ENCODE measurements at regions not wholly inside any gene's neighbourhood (a gene's known extent, or its start where the extent isn't known, plus 50 kb on each side); places are given as distances from the start of the nearest gene placed in this dataset.

GRCh38 chr15:62684123-62684808 lies 358.3 kb upstream of the TPM1 start:
- no peak for DNase-seq (ENCODE audit: low read depth in 2 of 2)

GRCh38 chr15:62691008-62691407 lies 351.5 kb upstream of the TPM1 start:
- no peak for DNase-seq (ENCODE audit: low read depth in 2 of 2)

GRCh38 chr15:62697636-62698035 lies 344.9 kb upstream of the TPM1 start:
- DNase-seq (ENCODE audit: low read depth in 2 of 2), result no peak

- DNase-seq (ENCODE audit: low read depth in 2 of 2), result no peak
Measured at GRCh38 chr15:62698646-62699045, 343.9 kb upstream of the TPM1 start.

- DNase-seq (ENCODE audit: low read depth in 2 of 2), result no peak
Measured at GRCh38 chr15:62706317-62706716, 336.2 kb upstream of the TPM1 start.

GRCh38 chr15:62708470-62708869 lies 334.1 kb upstream of the TPM1 start:
- DNase-seq (ENCODE audit: low read depth in 2 of 2), result no peak

GRCh38 chr15:62709261-62709660 lies 333.3 kb upstream of the TPM1 start:
- DNase-seq (ENCODE audit: low read depth in 2 of 2), result no peak

GRCh38 chr15:62711691-62712454 lies 330.7 kb upstream of the TPM1 start:
- no peak for DNase-seq (ENCODE audit: low read depth in 2 of 2)

GRCh38 chr15:62712455-62712839 lies 330.1 kb upstream of the TPM1 start:
- DNase-seq (ENCODE audit: low read depth in 2 of 2), result no peak

- no peak for DNase-seq (ENCODE audit: low read depth in 2 of 2)
Measured at GRCh38 chr15:62715946-62716345, 326.6 kb upstream of the TPM1 start.

- no peak for DNase-seq (ENCODE audit: low read depth in 2 of 2)
Measured at GRCh38 chr15:62717496-62717895, 325.1 kb upstream of the TPM1 start.

GRCh38 chr15:62719316-62719715 lies 323.2 kb upstream of the TPM1 start:
- DNase-seq (ENCODE audit: low read depth in 2 of 2), result no peak

GRCh38 chr15:62722237-62722636 lies 320.3 kb upstream of the TPM1 start:
- DNase-seq (ENCODE audit: low read depth in 2 of 2), result no peak

GRCh38 chr15:62726461-62726860 lies 316.1 kb upstream of the TPM1 start:
- no peak for DNase-seq (ENCODE audit: low read depth in 2 of 2)

GRCh38 chr15:62727501-62727900 lies 315.0 kb upstream of the TPM1 start:
- DNase-seq (ENCODE audit: low read depth in 2 of 2), result no peak

- no peak for DNase-seq (ENCODE audit: low read depth in 2 of 2)
Measured at GRCh38 chr15:62730825-62731224, 311.7 kb upstream of the TPM1 start.

- DNase-seq (ENCODE audit: low read depth in 2 of 2), result no peak
Measured at GRCh38 chr15:62732078-62732477, 310.5 kb upstream of the TPM1 start.

- DNase-seq (ENCODE audit: low read depth in 2 of 2), result no peak
Measured at GRCh38 chr15:62734706-62735105, 307.8 kb upstream of the TPM1 start.

GRCh38 chr15:62736756-62737155 lies 305.8 kb upstream of the TPM1 start:
- DNase-seq (ENCODE audit: low read depth in 2 of 2), result no peak

GRCh38 chr15:62737551-62737950 lies 305.0 kb upstream of the TPM1 start:
- DNase-seq (ENCODE audit: low read depth in 2 of 2), result no peak

- no peak for DNase-seq (ENCODE audit: low read depth in 2 of 2)
Measured at GRCh38 chr15:62739082-62739481, 303.5 kb upstream of the TPM1 start.

- no peak for DNase-seq (ENCODE audit: low read depth in 2 of 2)
Measured at GRCh38 chr15:62739507-62739906, 303.0 kb upstream of the TPM1 start.
